NT2/D1 (cell line): ENCODE measurements at regions not wholly inside any gene's neighbourhood (a gene's known extent, or its start where the extent isn't known, plus 50 kb on each side); places are given as distances from the start of the nearest gene placed in this dataset.

Experiments
- YY1 ChIP-seq: IDR thresholded peaks from 2 replicates; pipeline ENCODE4 v1.6.1; 2011; ENCODE audit not compliant: insufficient read length, insufficient read depth
- ZNF274 ChIP-seq: IDR thresholded peaks from 2 replicates; pipeline ENCODE4 v1.6.1; 2011; ENCODE audit warnings: mild to moderate bottlenecking, low read depth, low read length

GRCh38 chr6:43947860-43948259 is 177.8 kb downstream of the VEGFA start:
- TF ChIP-seq YY1 (no peak), ZNF274 (no peak)
